Endothelial cell of umbilical vein (primary cell): ENCODE measurements at regions not wholly inside any gene's neighbourhood (a gene's known extent, or its start where the extent isn't known, plus 50 kb on each side); places are given as distances from the start of the nearest gene placed in this dataset.

Experiments
- BruUV-seq: library from RNA; stranded (reverse); fragments of 400-500 nt; replicated peaks from 2 replicates; lab custom pipeline; 2021; lab: Mats Ljungman, UMichigan
- CTCF ChIA-PET: fragments of 300-600, 350-600 bp; sonication (Branson Sonifier 250); formaldehyde crosslinking; loops from one replicate; lab custom pipeline; 2021; ENCODE audit warnings: antibody characterized with exemption, inconsistent platforms; lab: Charles Lee
- POLR2A ChIA-PET: fragments of 300-600, 350-600 bp; sonication (Branson Sonifier 250); formaldehyde crosslinking; loops from one replicate; lab custom pipeline; 2021; ENCODE audit warnings: antibody characterized with exemption, inconsistent platforms; lab: Charles Lee
- DNase-seq: peaks from one replicate; pipeline ENCODE4 v3.0.0-alpha.2; 2011; ENCODE audit warnings: low read depth, low spot score
- FAIRE-seq: peaks from 2 replicates; lab custom pipeline; 2011; peaks lifted over from hg19 to GRCh38; lab: Jason Lieb, UNC
- H2AFZ ChIP-seq: 2 replicates; pipeline ENCODE4 v1.6.0; 2012; ENCODE audit warnings: low read depth, low read length, control low read depth, inconsistent platforms
- H3K27ac ChIP-seq: 2 replicates; pipeline ENCODE4 v1.5.1; 2011; ENCODE audit warnings: low read depth, mild to moderate bottlenecking, control low read depth, low read length, moderate library complexity; ENCODE audit not compliant: insufficient read depth
- H3K27me3 ChIP-seq, 2 experiments: 2 replicates each; pipeline versions ENCODE4 v1.6.0 to v1.6.1; 2011; ENCODE audit warnings: low read length in 2 of 2, mixed read lengths in 1 of 2; ENCODE audit not compliant: control insufficient read depth in 2 of 2, insufficient read depth in 2 of 2
- H3K36me3 ChIP-seq, 2 experiments: 2 replicates in 1 of 2; 3 replicates in 1 of 2; pipeline ENCODE4 v1.5.1; 2011; ENCODE audit warnings: low read length in 2 of 2, mild to moderate bottlenecking in 1 of 2, moderate library complexity in 1 of 2; ENCODE audit not compliant: control insufficient read depth in 2 of 2, insufficient read depth in 2 of 2; ENCODE audit errors: extremely low read depth in 1 of 2
- H3K4me1 ChIP-seq: 3 replicates; pipeline ENCODE4 v1.5.1; 2011; ENCODE audit warnings: mild to moderate bottlenecking, low read length; ENCODE audit not compliant: control insufficient read depth, insufficient read depth; ENCODE audit errors: extremely low read depth
- H3K4me2 ChIP-seq: 2 replicates; pipeline ENCODE4 v1.6.1; 2011; ENCODE audit warnings: low read length, control low read depth, mixed read lengths; ENCODE audit not compliant: insufficient read depth
- H3K4me3 ChIP-seq, 3 experiments: fragments of 200-600 bp in 1 of 3; sonication (generic), shearing (Covaris generic) in 1 of 3; replicated peaks in 1 of 3; 2 replicates each; pipeline ENCODE4 v1.5.1; 2011 to 2016; ENCODE audit warnings: control low read depth in 3 of 3, low read length in 3 of 3, mild to moderate bottlenecking in 2 of 3, inconsistent platforms in 1 of 3, low read depth in 1 of 3, moderate library complexity in 1 of 3; ENCODE audit not compliant: insufficient read depth in 1 of 3
- H3K79me2 ChIP-seq: 2 replicates; pipeline ENCODE4 v1.6.0; 2012; ENCODE audit warnings: low read length, inconsistent platforms; ENCODE audit not compliant: control insufficient read depth, insufficient read depth
- H3K9ac ChIP-seq: replicated peaks from 2 replicates; pipeline ENCODE3; 2011; ENCODE audit warnings: low read length, control low read depth; ENCODE audit not compliant: insufficient read depth; ENCODE audit errors: extremely low read depth
- H3K9me1 ChIP-seq: replicated peaks from 3 replicates; pipeline ENCODE4 v1.6.0; 2011; ENCODE audit warnings: mild to moderate bottlenecking, low read length; ENCODE audit not compliant: control insufficient read depth, insufficient read depth; ENCODE audit errors: extremely low read depth
- H3K9me3 ChIP-seq: replicated peaks from 2 replicates; pipeline ENCODE4 v1.5.1; 2012; ENCODE audit warnings: low read length, inconsistent platforms; ENCODE audit not compliant: control insufficient read depth, insufficient read depth
- H4K20me1 ChIP-seq: replicated peaks from 2 replicates; pipeline ENCODE3; 2011; ENCODE audit warnings: mild to moderate bottlenecking, low read length; ENCODE audit not compliant: control insufficient read depth, insufficient read depth; ENCODE audit errors: extremely low read depth
- CTCF ChIP-seq, 2 donors: IDR thresholded peaks; 1 replicate in 1 of 2; 2 replicates in 1 of 2; pipeline ENCODE4 v1.5.1; 2011; ENCODE audit warnings: low read length in 2 of 2, mild to moderate bottlenecking in 2 of 2, moderate library complexity in 2 of 2, control low read depth in 1 of 2, inconsistent platforms in 1 of 2, low read depth in 1 of 2; ENCODE audit not compliant: insufficient read depth in 1 of 2; ENCODE audit errors: extremely low read depth in 1 of 2
- EZH2 ChIP-seq: IDR thresholded peaks from 2 replicates; pipeline ENCODE4 v1.6.1; 2012; ENCODE audit warnings: borderline replicate concordance, low read depth, mild to moderate bottlenecking, moderate library complexity, low read length, inconsistent platforms; ENCODE audit not compliant: severe bottlenecking
- FOS ChIP-seq: IDR thresholded peaks from 2 replicates; pipeline ENCODE4 v1.6.1; 2011; ENCODE audit warnings: mild to moderate bottlenecking, low read length, moderate library complexity, borderline replicate concordance; ENCODE audit not compliant: insufficient read depth
- GATA2 ChIP-seq: IDR thresholded peaks from 2 replicates; pipeline ENCODE4 v1.7.0; 2011; ENCODE audit warnings: low read depth, mild to moderate bottlenecking, moderate library complexity, mixed read lengths, low read length; ENCODE audit not compliant: insufficient read length, insufficient read depth
- JUN ChIP-seq: IDR thresholded peaks from 2 replicates; pipeline ENCODE4 v1.6.1; 2011; ENCODE audit warnings: borderline replicate concordance, low read depth; ENCODE audit not compliant: insufficient read length, insufficient read depth
- MAX ChIP-seq: IDR thresholded peaks from 2 replicates; pipeline ENCODE4 v1.6.1; 2011; ENCODE audit not compliant: insufficient read depth, insufficient read length
- MYC ChIP-seq: IDR thresholded peaks from one replicate; pipeline ENCODE4 v1.6.1; 2011; ENCODE audit warnings: mild to moderate bottlenecking, low read depth, low read length
- POLR2A ChIP-seq: IDR thresholded peaks from 2 replicates; pipeline ENCODE4 v1.6.1; 2012; ENCODE audit warnings: low read depth, mild to moderate bottlenecking, control low read depth, low read length
- POLR2AphosphoS5 ChIP-seq: IDR thresholded peaks from 2 replicates; pipeline ENCODE4 v1.6.1; 2012; ENCODE audit warnings: low read depth, mild to moderate bottlenecking, control low read depth, low read length, moderate library complexity; ENCODE audit not compliant: insufficient read depth
- dilution Hi-C: fragments of 300-500 bp; cut with MboI; formaldehyde crosslinking; loops from one replicate; pipeline ENCODE4 v1.15.0; 2019; ENCODE audit warnings: low sequenced_read_pairs; ENCODE audit not compliant: extremely low pct_ligation_motif_present
- intact Hi-C: fragments of 100-400 bp; cut with micrococcal nuclease; formaldehyde crosslinking; loops from one replicate; pipeline ENCODE4 v1.10.0; 2022

- no peaks in the 10 kb centered on the region for H3K9me1 ChIP-seq
- no peaks in the 10 kb centered on the region for H3K9me3 ChIP-seq
- BruUV-seq: no TSS peak
- H4K20me1 ChIP-seq: no peaks in the 10 kb centered on the region
- ChIA-PET POLR2A (no interaction called here), CTCF (interaction anchor here (0.8 kb wide), 1 partner anchor 10 kb away, joined by 3 read pairs; no protein-coding TSS in a partner anchor)
- intact Hi-C loops (no loop called here), dilution Hi-C loops (no loop called here)
- no peak overlapping the region for H3K4me3 ChIP-seq
- FAIRE-seq (no peak), DNase-seq (no peak)
- H3K36me3 ChIP-seq: no peaks in the 10 kb centered on the region
- H3K4me2 ChIP-seq: no peak overlapping the region
- H3K27me3 ChIP-seq: no peaks in the 10 kb centered on the region
- no peak overlapping the region for H2AFZ ChIP-seq
- no peaks in the 10 kb centered on the region for H3K79me2 ChIP-seq
- TF ChIP-seq MYC (no peak), GATA2 (no peak), JUN (no peak), POLR2AphosphoS5 (no peak), CTCF (IDR thresholded peaks at IDR 0.05; ENCODE audit: extremely low read depth in 1 of 2, insufficient read depth in 1 of 2, low read depth in 1 of 2, low read length in 2 of 2) (no peak), POLR2A (no peak), FOS (no peak), EZH2 (no peak), MAX (no peak)
- H3K4me1 ChIP-seq: no peaks in the 10 kb centered on the region
- H3K9ac ChIP-seq: no peak overlapping the region
- H3K27ac ChIP-seq: no peak overlapping the region
These were observed 266.1 kb downstream of the SOCS6 start for GRCh38 chr18:70554854-70555445.
